ENCODE measurements at regions not wholly inside any gene's neighbourhood (a gene's known extent, or its start where the extent isn't known, plus 50 kb on each side); places are given as distances from the start of the nearest gene placed in this dataset.

- FAIRE-seq = no peak
- Histone ChIP-seq H3K27me3 (ENCODE audit: control insufficient read depth, insufficient read depth, low read length) (no peaks in the 10 kb centered on the region), H3K4me1 (ENCODE audit: control insufficient read depth in 2 of 3, insufficient read depth in 2 of 3, low read depth in 1 of 3, low read length in 3 of 3) (no peaks in the 10 kb centered on the region), H3K9ac (ENCODE audit: low read length in 3 of 3) (no peak overlapping the region), H3K36me3 (ENCODE audit: control insufficient read depth in 2 of 3, insufficient read depth in 3 of 3, low read length in 3 of 3) (no peaks in the 10 kb centered on the region), H3K27ac (ENCODE audit: low read depth in 2 of 2, low read length in 2 of 2) (no peak overlapping the region), H3K4me3 (ENCODE audit: low read length in 3 of 3) (no peak overlapping the region), H3K9me3 (ENCODE audit: control insufficient read depth in 2 of 3, insufficient read depth in 1 of 3, low read length in 3 of 3) (no peaks in the 10 kb centered on the region)
- intact Hi-C loops (cut with DNase I) = no loop called here
- no peak for DNase-seq
- TF ChIP-seq CTCF (IDR thresholded peaks at IDR 0.05; ENCODE audit: borderline replicate concordance, extremely low read depth, insufficient read depth) = no peak
Observed at GRCh38 chr20:57988422-57988821, 240.0 kb downstream of the ANKRD60 start.

GRCh38 chr20:57987659-57988058 is 240.8 kb downstream of the ANKRD60 start:
- H3K4me3 ChIP-seq (ENCODE audit: low read length in 3 of 3) = no peak overlapping the region
- FAIRE-seq (no peak), DNase-seq (no peak)
- no peaks in the 10 kb centered on the region for H3K9me3 ChIP-seq (ENCODE audit: control insufficient read depth in 2 of 3, insufficient read depth in 1 of 3, low read length in 3 of 3)
- H3K27ac ChIP-seq (ENCODE audit: low read depth in 2 of 2, low read length in 2 of 2) = no peak overlapping the region
- no peaks in the 10 kb centered on the region for H3K27me3 ChIP-seq (ENCODE audit: control insufficient read depth, insufficient read depth, low read length)
- H3K9ac ChIP-seq (ENCODE audit: low read length in 3 of 3) = no peak overlapping the region
- no peak for TF ChIP-seq CTCF (IDR thresholded peaks at IDR 0.05; ENCODE audit: borderline replicate concordance, extremely low read depth, insufficient read depth)
- no peaks in the 10 kb centered on the region for H3K4me1 ChIP-seq (ENCODE audit: control insufficient read depth in 2 of 3, insufficient read depth in 2 of 3, low read depth in 1 of 3, low read length in 3 of 3)
- no peaks in the 10 kb centered on the region for H3K36me3 ChIP-seq (ENCODE audit: control insufficient read depth in 2 of 3, insufficient read depth in 3 of 3, low read length in 3 of 3)
- intact Hi-C loops (cut with DNase I) = no loop called here

- Histone ChIP-seq H3K4me3 (ENCODE audit: low read length in 3 of 3) (no peak overlapping the region), H3K27ac (ENCODE audit: low read depth in 2 of 2, low read length in 2 of 2) (no peak overlapping the region), H3K4me1 (ENCODE audit: control insufficient read depth in 2 of 3, insufficient read depth in 2 of 3, low read depth in 1 of 3, low read length in 3 of 3) (no peaks in the 10 kb centered on the region), H3K36me3 (ENCODE audit: control insufficient read depth in 2 of 3, insufficient read depth in 3 of 3, low read length in 3 of 3) (no peaks in the 10 kb centered on the region), H3K9me3 (ENCODE audit: control insufficient read depth in 2 of 3, insufficient read depth in 1 of 3, low read length in 3 of 3) (no peaks in the 10 kb centered on the region), H3K9ac (ENCODE audit: low read length in 3 of 3) (no peak overlapping the region), H3K27me3 (ENCODE audit: control insufficient read depth, insufficient read depth, low read length) (no peaks in the 10 kb centered on the region)
- intact Hi-C loops (cut with DNase I) = no loop called here
- TF ChIP-seq CTCF (IDR thresholded peaks at IDR 0.05; ENCODE audit: borderline replicate concordance, extremely low read depth, insufficient read depth) = no peak
- DNase-seq = no peak
- no peak for FAIRE-seq
Observed at GRCh38 chr20:57986666-57987065, 241.8 kb downstream of the ANKRD60 start.

GRCh38 chr20:57985278-57985677 is 243.2 kb downstream of the ANKRD60 start:
- H3K27me3 ChIP-seq (ENCODE audit: control insufficient read depth, insufficient read depth, low read length) = no peaks in the 10 kb centered on the region
- no peak overlapping the region for H3K4me3 ChIP-seq (ENCODE audit: low read length in 3 of 3)
- no peak overlapping the region for H3K27ac ChIP-seq (ENCODE audit: low read depth in 2 of 2, low read length in 2 of 2)
- no peaks in the 10 kb centered on the region for H3K36me3 ChIP-seq (ENCODE audit: control insufficient read depth in 2 of 3, insufficient read depth in 3 of 3, low read length in 3 of 3)
- FAIRE-seq (no peak), DNase-seq (peak in 1 of 5 donors; percentile 30)
- no peak for TF ChIP-seq CTCF (IDR thresholded peaks at IDR 0.05; ENCODE audit: borderline replicate concordance, extremely low read depth, insufficient read depth)
- no peaks in the 10 kb centered on the region for H3K4me1 ChIP-seq (ENCODE audit: control insufficient read depth in 2 of 3, insufficient read depth in 2 of 3, low read depth in 1 of 3, low read length in 3 of 3)
- no peak overlapping the region for H3K9ac ChIP-seq (ENCODE audit: low read length in 3 of 3)
- intact Hi-C loops (cut with DNase I) = no loop called here
- no peaks in the 10 kb centered on the region for H3K9me3 ChIP-seq (ENCODE audit: control insufficient read depth in 2 of 3, insufficient read depth in 1 of 3, low read length in 3 of 3)

All from kidney (tissue), 13 donors.